ENCODE measurements at regions not wholly inside any gene's neighbourhood (a gene's known extent, or its start where the extent isn't known, plus 50 kb on each side); places are given as distances from the start of the nearest gene placed in this dataset.
"Not testable (repeated sequence)": the region's sequence is repeated elsewhere in the genome, so short reads cannot be mapped to it uniquely, and the experiment has no call there.

DNA sequence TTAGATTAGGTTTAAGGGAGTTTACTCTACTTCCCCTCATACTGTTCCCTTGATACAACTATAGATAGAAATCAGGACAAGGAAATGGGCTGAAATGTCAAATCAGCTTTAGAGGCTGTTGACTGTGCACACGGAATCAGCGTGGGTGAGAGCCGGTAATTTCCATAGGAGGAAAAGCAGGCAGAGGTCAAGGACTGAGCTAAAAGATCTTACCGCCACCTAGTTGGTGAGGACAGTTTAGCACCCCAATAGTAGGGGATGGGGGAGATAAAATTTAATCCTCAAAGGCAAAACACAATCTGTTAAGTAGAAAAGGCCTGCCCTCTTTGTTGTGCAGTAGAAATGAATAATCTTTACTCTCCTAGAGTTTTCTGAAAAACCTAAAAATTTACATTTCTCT lies 1154.5 kb upstream of the CHAC2 start:
- peak; percentile 69 to 96 (median 86) for ATAC-seq

DNA sequence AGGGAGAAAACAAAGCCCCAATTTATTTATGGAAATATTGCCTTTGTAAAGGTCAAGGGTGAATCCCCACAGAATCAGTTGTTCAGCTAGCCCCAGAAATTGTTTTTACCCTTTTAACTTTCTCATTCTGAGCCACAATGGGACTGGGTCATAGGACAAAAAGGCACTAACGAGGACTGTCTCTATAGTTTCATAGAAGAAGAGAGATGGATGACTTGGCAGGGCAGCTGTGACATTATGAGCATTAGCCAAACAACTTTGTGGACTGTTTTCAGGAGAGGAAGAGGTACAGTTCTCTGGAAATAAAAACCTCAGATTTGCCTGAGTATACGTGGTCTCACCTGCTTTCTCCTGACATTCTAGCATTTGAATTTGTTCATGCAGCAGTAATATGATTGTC lies 1155.8 kb upstream of the CHAC2 start:
- Histone ChIP-seq H3K36me3 (no peaks in the 10 kb centered on the region), H3K4me3 (no peak overlapping the region), H3K9me3 (no peaks in the 10 kb centered on the region), H3K27ac (no peak overlapping the region), H3K4me1 (no peaks in the 10 kb centered on the region), H3K27me3 (no peaks in the 10 kb centered on the region)
- no peak for TF ChIP-seq POLR2A (IDR thresholded peaks at IDR 0.05)
- TF ChIP-seq, protein P1, sequence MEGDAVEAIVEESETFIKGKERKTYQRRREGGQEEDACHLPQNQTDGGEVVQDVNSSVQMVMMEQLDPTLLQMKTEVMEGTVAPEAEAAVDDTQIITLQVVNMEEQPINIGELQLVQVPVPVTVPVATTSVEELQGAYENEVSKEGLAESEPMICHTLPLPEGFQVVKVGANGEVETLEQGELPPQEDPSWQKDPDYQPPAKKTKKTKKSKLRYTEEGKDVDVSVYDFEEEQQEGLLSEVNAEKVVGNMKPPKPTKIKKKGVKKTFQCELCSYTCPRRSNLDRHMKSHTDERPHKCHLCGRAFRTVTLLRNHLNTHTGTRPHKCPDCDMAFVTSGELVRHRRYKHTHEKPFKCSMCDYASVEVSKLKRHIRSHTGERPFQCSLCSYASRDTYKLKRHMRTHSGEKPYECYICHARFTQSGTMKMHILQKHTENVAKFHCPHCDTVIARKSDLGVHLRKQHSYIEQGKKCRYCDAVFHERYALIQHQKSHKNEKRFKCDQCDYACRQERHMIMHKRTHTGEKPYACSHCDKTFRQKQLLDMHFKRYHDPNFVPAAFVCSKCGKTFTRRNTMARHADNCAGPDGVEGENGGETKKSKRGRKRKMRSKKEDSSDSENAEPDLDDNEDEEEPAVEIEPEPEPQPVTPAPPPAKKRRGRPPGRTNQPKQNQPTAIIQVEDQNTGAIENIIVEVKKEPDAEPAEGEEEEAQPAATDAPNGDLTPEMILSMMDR (IDR thresholded peaks at IDR 0.05), result no peak
- no peak for DNase-seq
- ATAC-seq, result no peak
- intact Hi-C loops (cut with DNase I), result loop anchor here in 1 of 2 donors (10.0 kb wide), 1 partner anchor 197 kb away; no protein-coding TSS in a partner anchor
- WGBS (ENCODE audit: insufficient coverage, low coverage, low lambda C conversion rate, missing lambda C conversion rate), result 35% methylated on average over 2 of the region's 2 CpGs

More for the DNA sequence above, 1154.5 kb upstream of the CHAC2 start:
- Histone ChIP-seq H3K36me3 (no peaks in the 10 kb centered on the region), H3K27ac (no peak overlapping the region), H3K4me1 (no peaks in the 10 kb centered on the region), H3K9me3 (no peaks in the 10 kb centered on the region), H3K27me3 (no peaks in the 10 kb centered on the region), H3K4me3 (no peak overlapping the region)
- intact Hi-C loops (cut with DNase I), result loop anchor here in 1 of 2 donors (10.0 kb wide), 1 partner anchor 198 kb away; no protein-coding TSS in a partner anchor
- 19% methylated on average over 4 of the region's 4 CpGs for WGBS (ENCODE audit: insufficient coverage, low coverage, low lambda C conversion rate, missing lambda C conversion rate)
- no peak for DNase-seq
- TF ChIP-seq, protein P1 (IDR thresholded peaks at IDR 0.05), result peak; percentile 33 to 48 (median 44)
- TF ChIP-seq POLR2A (IDR thresholded peaks at IDR 0.05), result no peak

DNA sequence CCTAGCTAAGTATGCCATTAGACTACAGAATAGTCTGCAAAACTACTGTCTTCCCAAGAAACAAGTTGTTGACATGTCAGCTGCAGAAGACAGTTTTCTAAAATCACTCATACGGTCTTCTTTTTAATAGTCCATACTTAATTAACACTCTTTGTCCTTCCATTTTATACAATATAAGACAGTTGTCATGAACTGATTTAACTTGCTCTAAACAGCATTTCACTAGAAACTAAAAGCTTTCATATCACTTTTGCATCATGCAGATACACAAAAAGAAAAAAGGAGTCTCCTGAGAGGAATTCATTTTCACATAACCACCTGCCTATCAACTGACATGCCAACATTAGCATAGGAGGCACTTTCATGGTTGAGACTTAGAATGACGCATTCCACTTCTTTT lies 1159.6 kb upstream of the CHAC2 start:
- no peaks in the 10 kb centered on the region for H3K36me3 ChIP-seq
- no peaks in the 10 kb centered on the region for H3K9me3 ChIP-seq
- DNase-seq, result no peak
- no peaks in the 10 kb centered on the region for H3K4me1 ChIP-seq
- TF ChIP-seq, protein P1 (IDR thresholded peaks at IDR 0.05), result no peak
- TF ChIP-seq POLR2A (IDR thresholded peaks at IDR 0.05), result no peak
- 95% methylated on average over 2 of the region's 2 CpGs for WGBS (ENCODE audit: insufficient coverage, low coverage, low lambda C conversion rate, missing lambda C conversion rate)
- no peak overlapping the region for H3K27ac ChIP-seq
- H3K27me3 ChIP-seq, result no peaks in the 10 kb centered on the region
- no peak for ATAC-seq
- H3K4me3 ChIP-seq, result no peak overlapping the region
- intact Hi-C loops (cut with DNase I), result no loop called here

DNA sequence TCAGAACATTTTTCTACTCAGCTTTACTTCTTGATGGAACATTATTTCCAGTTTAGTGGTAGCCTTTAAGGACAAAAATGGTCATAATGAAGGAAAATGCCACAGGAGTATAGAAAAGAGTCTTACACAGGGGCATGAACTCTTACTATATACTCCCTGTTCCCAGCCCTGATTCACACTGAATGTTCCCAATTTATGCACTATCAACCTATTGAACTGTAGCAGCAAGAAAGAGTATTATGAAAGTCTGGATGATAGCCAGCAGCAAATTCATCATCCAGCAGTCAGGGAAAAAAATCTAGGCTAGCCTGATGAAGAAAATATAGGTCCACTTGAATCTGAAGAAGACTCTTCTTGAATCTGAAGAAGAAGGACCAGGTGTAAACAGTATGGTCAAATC lies 1170.3 kb upstream of the CHAC2 start:
- intact Hi-C loops (cut with DNase I), result no loop called here
- H3K9me3 ChIP-seq, result no peaks in the 10 kb centered on the region
- no peaks in the 10 kb centered on the region for H3K27me3 ChIP-seq
- H3K4me1 ChIP-seq, result no peaks in the 10 kb centered on the region
- no peak overlapping the region for H3K27ac ChIP-seq
- TF ChIP-seq, protein P1 (IDR thresholded peaks at IDR 0.05), result no peak
- TF ChIP-seq POLR2A (IDR thresholded peaks at IDR 0.05), result no peak
- no peaks in the 10 kb centered on the region for H3K36me3 ChIP-seq
- DNase-seq (no peak), ATAC-seq (no peak)
- no peak overlapping the region for H3K4me3 ChIP-seq

DNA sequence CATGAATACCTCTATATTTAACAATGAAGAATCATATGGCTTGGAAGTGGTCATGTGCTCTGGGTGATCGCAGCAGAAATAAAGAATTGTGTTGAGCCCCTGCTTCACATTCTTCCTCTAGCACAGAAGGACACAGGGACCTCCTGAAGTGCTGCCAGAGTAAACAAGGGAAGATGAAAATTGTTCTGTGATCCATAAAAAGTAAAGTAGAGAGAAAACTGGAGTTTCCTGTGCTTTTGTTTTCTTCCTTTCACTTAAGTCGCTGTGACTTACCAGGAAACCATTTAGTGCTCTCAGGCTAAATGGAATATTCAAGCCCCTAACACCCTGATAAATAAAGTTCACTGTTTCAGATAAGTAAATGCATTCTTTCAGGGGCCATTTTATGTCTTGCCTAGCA lies 1173.6 kb upstream of the CHAC2 start:
- Histone ChIP-seq H3K27me3 (no peaks in the 10 kb centered on the region), H3K4me3 (no peak overlapping the region), H3K27ac (no peak overlapping the region), H3K9me3 (no peaks in the 10 kb centered on the region), H3K36me3 (no peaks in the 10 kb centered on the region), H3K4me1 (no peaks in the 10 kb centered on the region)
- ATAC-seq (no peak), DNase-seq (no peak)
- TF ChIP-seq POLR2A (IDR thresholded peaks at IDR 0.05), result no peak
- TF ChIP-seq, protein P1 (IDR thresholded peaks at IDR 0.05), result no peak
- intact Hi-C loops (cut with DNase I), result no loop called here
- WGBS (ENCODE audit: insufficient coverage, low coverage, low lambda C conversion rate, missing lambda C conversion rate), result 45% methylated on average over 2 of the region's 2 CpGs

DNA sequence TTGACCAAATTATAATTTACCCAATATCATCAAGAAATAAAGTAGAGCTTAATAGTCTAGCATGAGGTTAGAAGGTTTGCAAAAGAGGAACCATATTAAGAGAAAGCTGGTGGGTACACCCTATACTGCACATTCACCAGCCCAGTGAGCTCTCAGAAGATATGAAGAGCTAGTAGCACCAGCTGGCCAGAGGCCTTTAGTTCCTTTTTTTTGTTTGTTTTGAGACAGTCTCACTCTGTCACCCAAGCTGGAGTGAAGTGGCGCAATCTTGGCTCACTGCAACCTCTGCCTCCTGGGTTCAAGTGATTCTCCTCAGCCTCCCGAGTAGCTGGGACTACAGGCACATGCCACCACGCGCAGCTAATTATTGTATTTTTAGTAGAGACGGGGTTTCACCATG lies 1183.5 kb upstream of the CHAC2 start:
- H3K4me1 ChIP-seq; H3K9me3 ChIP-seq; intact Hi-C loops (cut with DNase I); H3K36me3 ChIP-seq; H3K4me3 ChIP-seq; H3K27ac ChIP-seq; H3K27me3 ChIP-seq; ATAC-seq; DNase-seq: not testable (repeated sequence)
- 83% methylated on average over 5 of the region's 5 CpGs for WGBS (ENCODE audit: insufficient coverage, low coverage, low lambda C conversion rate, missing lambda C conversion rate)

Measured in right lobe of liver (tissue), 6 donors.